HCT116 (cell line): ENCODE measurements at regions not wholly inside any gene's neighbourhood (a gene's known extent, or its start where the extent isn't known, plus 50 kb on each side); places are given as distances from the start of the nearest gene placed in this dataset.

ENCODE experiments used
- ATAC-seq: fragments of 200-7000 bp; cut with Tn5 transposase; 2 replicates; pipeline ENCODE4 v1.9.1; 2020; ENCODE audit warnings: mild to moderate bottlenecking, moderate library complexity
- BruUV-seq: library from RNA; stranded (reverse); fragments of 400-500 nt; replicated peaks from 2 replicates; lab custom pipeline; 2021; lab: Mats Ljungman, UMichigan
- CTCF ChIA-PET: fragments of 300-600 bp; sonication (Branson Sonifier 250); formaldehyde crosslinking; loops from one replicate; lab custom pipeline; 2021; ENCODE audit warnings: antibody characterized with exemption; lab: Charles Lee
- POLR2A ChIA-PET: fragments of 300-600, 350-600 bp; sonication (Branson Sonifier 250); formaldehyde crosslinking; loops from one replicate; lab custom pipeline; 2021; ENCODE audit warnings: antibody characterized with exemption; lab: Charles Lee
- RAD21 ChIA-PET, 2 experiments: fragments of 300-600 bp; sonication (Branson Sonifier 250); formaldehyde crosslinking; loops; one replicate each; lab custom pipeline; 2023; ENCODE audit warnings: low total read pairs in 2 of 2; ENCODE audit not compliant: uncharacterized antibody in 2 of 2, unreplicated experiment in 2 of 2, low non-redundant PET in 1 of 2; lab: Charles Lee
- DNase-seq: peaks from one replicate; pipeline ENCODE4 v3.0.0-alpha.2; 2010; ENCODE audit warnings: low read depth, low spot score
- H2AFZ ChIP-seq: fragments of 200-600 bp; shearing (Covaris generic), sonication (generic); 2 replicates; pipeline ENCODE4 v1.6.1; 2017; ENCODE audit warnings: low read depth, mixed run types, mixed read lengths, antibody characterized with exemption, low read length; ENCODE audit not compliant: poor library complexity, severe bottlenecking
- H3K27ac ChIP-seq: 2 replicates; pipeline ENCODE4 v1.5.1; 2012; ENCODE audit warnings: low read depth, low read length
- H3K27me3 ChIP-seq: fragments of 200-600 bp; sonication (generic); 2 replicates; pipeline ENCODE4 v1.6.1; 2016; ENCODE audit warnings: mixed run types, low read length, mixed read lengths; ENCODE audit not compliant: insufficient read depth
- H3K36me3 ChIP-seq, 2 experiments: fragments of 200-500 bp in 1 of 2; fragments of 200-600 bp in 1 of 2; sonication (Bioruptor generic) in 1 of 2; sonication (generic) in 1 of 2; 2 replicates each; pipeline versions ENCODE4 v1.5.1 to v1.6.1; 2014 to 2016; ENCODE audit warnings: low read length in 2 of 2, inconsistent platforms in 1 of 2, mixed read lengths in 1 of 2, mixed run types in 1 of 2; ENCODE audit not compliant: insufficient read depth in 2 of 2, control insufficient read depth in 1 of 2
- H3K4me1 ChIP-seq, 2 experiments: fragments of 200-600 bp in 1 of 2; sonication (generic) in 1 of 2; 2 replicates each; pipeline versions ENCODE4 v1.5.1 to v1.6.1; 2012 to 2017; ENCODE audit warnings: low read length in 2 of 2, inconsistent platforms in 1 of 2, mild to moderate bottlenecking in 1 of 2, mixed read lengths in 1 of 2, mixed run types in 1 of 2, moderate library complexity in 1 of 2; ENCODE audit not compliant: insufficient read depth in 2 of 2, control insufficient read depth in 1 of 2
- H3K4me2 ChIP-seq: fragments of 200-600 bp; sonication (generic); 2 replicates; pipeline ENCODE4 v1.6.1; 2017; ENCODE audit warnings: mixed run types, low read length, mixed read lengths
- H3K4me3 ChIP-seq, 2 experiments: fragments of 200-600 bp in 1 of 2; sonication (generic) in 1 of 2; replicated peaks in 1 of 2; 2 replicates each; pipeline ENCODE4 v1.5.1; 2011 to 2016; ENCODE audit warnings: low read length in 2 of 2, control low read depth in 1 of 2, low read depth in 1 of 2, mild to moderate bottlenecking in 1 of 2, mixed read lengths in 1 of 2, mixed run types in 1 of 2
- H3K79me2 ChIP-seq: fragments of 200-600 bp; sonication (generic); 2 replicates; pipeline ENCODE4 v1.6.1; 2017; ENCODE audit warnings: mild to moderate bottlenecking, mixed run types, low read length, moderate library complexity, mixed read lengths; ENCODE audit not compliant: insufficient read depth
- H3K9ac ChIP-seq: fragments of 200-600 bp; sonication (generic); 2 replicates; pipeline ENCODE4 v1.6.1; 2016; ENCODE audit warnings: low read length, mixed read lengths
- H3K9me2 ChIP-seq: fragments of 200-600 bp; sonication (generic), shearing (Covaris generic); 2 replicates; pipeline ENCODE4 v1.6.1; 2017; ENCODE audit warnings: mixed run types, mild to moderate bottlenecking, moderate library complexity; ENCODE audit not compliant: insufficient read depth
- H3K9me3 ChIP-seq, 2 experiments: fragments of 200-500 bp in 1 of 2; fragments of 200-600 bp in 1 of 2; sonication (Bioruptor generic) in 1 of 2; sonication (generic) in 1 of 2; 2 replicates each; pipeline ENCODE4 v1.6.1; 2014 to 2017; ENCODE audit warnings: low read length in 2 of 2, mixed read lengths in 2 of 2, inconsistent platforms in 1 of 2, low read depth in 1 of 2, mild to moderate bottlenecking in 1 of 2, mixed run types in 1 of 2, moderate library complexity in 1 of 2; ENCODE audit not compliant: control insufficient read depth in 1 of 2, insufficient read depth in 1 of 2
- H4K20me1 ChIP-seq: fragments of 200-600 bp; sonication (generic), shearing (Covaris generic); 2 replicates; pipeline ENCODE4 v1.6.1; 2017; ENCODE audit warnings: mixed run types, mild to moderate bottlenecking, moderate library complexity; ENCODE audit not compliant: insufficient read depth
- CBX3 ChIP-seq: IDR thresholded peaks from 2 replicates; pipeline ENCODE4 v1.6.1; 2012; ENCODE audit warnings: low read depth
- CEBPB ChIP-seq: IDR thresholded peaks from 2 replicates; pipeline ENCODE4 v1.6.1; 2012; ENCODE audit warnings: low read depth
- EGR1 ChIP-seq: IDR thresholded peaks from 2 replicates; pipeline ENCODE4 v1.6.1; 2012; ENCODE audit warnings: low read depth
- ELF1 ChIP-seq: IDR thresholded peaks from 2 replicates; pipeline ENCODE4 v1.6.1; 2012; ENCODE audit warnings: low read depth, borderline replicate concordance
- EZH2 ChIP-seq: fragments of 200-600 bp; sonication (generic); IDR thresholded peaks from 2 replicates; pipeline ENCODE4 v1.6.1; 2017; ENCODE audit warnings: antibody characterized with exemption, mixed run types
- EZH2phosphoT487 ChIP-seq: fragments of 200-600 bp; IDR thresholded peaks from 2 replicates; pipeline ENCODE4 v1.6.1; 2018; ENCODE audit warnings: antibody characterized with exemption, borderline replicate concordance
- FOSL1 ChIP-seq: IDR thresholded peaks from 2 replicates; pipeline ENCODE4 v1.6.1; 2012; ENCODE audit warnings: low read depth
- JUND ChIP-seq: IDR thresholded peaks from 2 replicates; pipeline ENCODE4 v1.6.1; 2012
- RAD21 ChIP-seq: IDR thresholded peaks from 2 replicates; pipeline ENCODE4 v1.6.1; 2012; ENCODE audit warnings: low read depth, mild to moderate bottlenecking
- SP1 ChIP-seq: IDR thresholded peaks from 2 replicates; pipeline ENCODE4 v1.6.1; 2012; ENCODE audit warnings: low read depth
- SRF ChIP-seq: IDR thresholded peaks from 2 replicates; pipeline ENCODE4 v1.6.1; 2012; ENCODE audit warnings: low read depth
- YY1 ChIP-seq: IDR thresholded peaks from 2 replicates; pipeline ENCODE4 v1.6.1; 2011; ENCODE audit warnings: low read length, low read depth, moderate library complexity, mild to moderate bottlenecking; ENCODE audit not compliant: insufficient replicate concordance; ENCODE audit errors: extremely low read depth
- ZFX ChIP-seq: fragments of 450-650 bp; IDR thresholded peaks from 2 replicates; pipeline ENCODE4 v1.6.1; 2017
- ZNF274 ChIP-seq: fragments of 200-500 bp; sonication (Bioruptor generic); IDR thresholded peaks from 2 replicates; pipeline ENCODE4 v1.6.1; 2014; ENCODE audit warnings: mild to moderate bottlenecking, low read depth, low read length, inconsistent platforms
- intact Hi-C: fragments of 100-400 bp; cut with micrococcal nuclease; formaldehyde crosslinking; loops from 2 replicates; pipeline ENCODE4 v1.10.0; 2022
- TF ChIP-seq, protein P1 (sequence below): IDR thresholded peaks from 2 replicates; pipeline ENCODE4 v1.6.1; 2012
- TF ChIP-seq, protein P2 (sequence below): IDR thresholded peaks from 2 replicates; pipeline ENCODE4 v1.6.1; 2012; ENCODE audit warnings: low read depth
- TF ChIP-seq, protein P3 (sequence below): IDR thresholded peaks from 2 replicates; pipeline ENCODE4 v1.6.1; 2011; ENCODE audit warnings: mild to moderate bottlenecking, low read length, moderate library complexity; ENCODE audit not compliant: insufficient replicate concordance; ENCODE audit errors: extremely low read depth
- TF ChIP-seq, protein P4 (sequence below): IDR thresholded peaks from 2 replicates; pipeline ENCODE4 v1.6.1; 2012

DNA sequence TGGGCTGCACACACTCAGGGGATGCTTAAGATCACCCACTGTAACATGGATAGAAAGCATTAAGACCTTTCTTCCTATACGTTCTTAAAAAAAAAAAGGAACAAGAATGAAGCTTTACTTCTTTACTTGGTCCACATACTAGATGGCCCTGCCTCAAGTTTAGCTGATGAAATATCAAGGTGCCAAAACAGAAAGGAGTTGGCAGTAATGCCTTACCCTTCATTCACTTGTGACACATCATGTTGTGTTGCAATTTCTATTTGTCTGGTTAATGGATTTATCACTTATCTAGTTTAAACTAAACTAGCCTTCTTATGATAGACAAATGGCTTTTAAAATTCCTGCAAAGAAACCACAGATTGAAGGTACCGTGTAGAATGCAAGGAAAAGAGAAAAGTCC is 720.3 kb downstream of the CCSER2 start:
- ATAC-seq (no peak), DNase-seq (no peak)
- Histone ChIP-seq H3K79me2 (no peaks in the 10 kb centered on the region), H3K9me2 (no peaks in the 10 kb centered on the region), H3K9ac (no peak overlapping the region), H3K27me3 (no peaks in the 10 kb centered on the region), H3K4me2 (no peak overlapping the region), H3K4me3 (no peak overlapping the region), H3K4me1 (no peaks in the 10 kb centered on the region), H3K36me3 (no peaks in the 10 kb centered on the region), H3K9me3 (no peaks in the 10 kb centered on the region), H2AFZ (no peak overlapping the region), H3K27ac (no peak overlapping the region), H4K20me1 (no peaks in the 10 kb centered on the region; the same call in 1 of the 2 replicates)
- TF ChIP-seq RAD21, result no peak
- no peak for TF ChIP-seq ELF1
- no peak for TF ChIP-seq ZFX
- BruUV-seq, result no TSS peak
- RAD21 ChIA-PET, result no interaction called here
- CTCF ChIA-PET, result no interaction called here
- intact Hi-C loops, result no loop called here
- POLR2A ChIA-PET, result no interaction called here

DNA sequence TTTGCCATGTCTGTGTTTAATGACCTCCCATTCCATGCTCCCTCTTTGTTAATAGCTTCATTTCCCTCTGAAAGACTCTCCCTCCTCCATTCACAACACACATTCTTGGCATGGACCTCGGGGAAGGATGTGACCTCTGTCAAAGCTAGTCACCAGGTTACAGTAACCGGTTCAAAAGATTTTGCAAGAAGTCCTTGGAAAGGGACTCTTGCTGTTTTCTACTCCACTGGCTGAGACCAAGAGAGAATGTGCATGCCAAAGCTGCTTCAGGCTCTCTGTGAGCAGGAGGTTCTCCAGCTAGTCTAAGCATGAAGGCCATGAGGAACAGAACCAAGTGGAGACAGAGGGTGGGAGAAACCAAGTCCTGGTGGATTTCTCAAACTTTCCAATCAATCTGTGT is 732.6 kb downstream of the CCSER2 start:
- H3K9me3 ChIP-seq, result no peaks in the 10 kb centered on the region
- POLR2A ChIA-PET, result no interaction called here
- H4K20me1 ChIP-seq, result no peaks in the 10 kb centered on the region
- RAD21 ChIA-PET, result no interaction called here
- H3K27me3 ChIP-seq, result no peaks in the 10 kb centered on the region
- H3K27ac ChIP-seq, result no peak overlapping the region
- no peaks in the 10 kb centered on the region for H3K9me2 ChIP-seq
- no peaks in the 10 kb centered on the region for H3K4me1 ChIP-seq
- H2AFZ ChIP-seq, result no peak overlapping the region
- intact Hi-C loops, result no loop called here
- H3K79me2 ChIP-seq, result no peaks in the 10 kb centered on the region
- H3K36me3 ChIP-seq, result no peaks in the 10 kb centered on the region
- CTCF ChIA-PET, result no interaction called here
- no TSS peak for BruUV-seq
- H3K4me2 ChIP-seq, result no peak overlapping the region
- DNase-seq (no peak), ATAC-seq (no peak)
- no peak overlapping the region for H3K9ac ChIP-seq
- no peak overlapping the region for H3K4me3 ChIP-seq
- no peak for TF ChIP-seq FOSL1
- TF ChIP-seq, protein P1, sequence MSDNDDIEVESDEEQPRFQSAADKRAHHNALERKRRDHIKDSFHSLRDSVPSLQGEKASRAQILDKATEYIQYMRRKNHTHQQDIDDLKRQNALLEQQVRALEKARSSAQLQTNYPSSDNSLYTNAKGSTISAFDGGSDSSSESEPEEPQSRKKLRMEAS, result no peak
- no peak for TF ChIP-seq CEBPB
- TF ChIP-seq SRF, result no peak
- TF ChIP-seq, protein P2, sequence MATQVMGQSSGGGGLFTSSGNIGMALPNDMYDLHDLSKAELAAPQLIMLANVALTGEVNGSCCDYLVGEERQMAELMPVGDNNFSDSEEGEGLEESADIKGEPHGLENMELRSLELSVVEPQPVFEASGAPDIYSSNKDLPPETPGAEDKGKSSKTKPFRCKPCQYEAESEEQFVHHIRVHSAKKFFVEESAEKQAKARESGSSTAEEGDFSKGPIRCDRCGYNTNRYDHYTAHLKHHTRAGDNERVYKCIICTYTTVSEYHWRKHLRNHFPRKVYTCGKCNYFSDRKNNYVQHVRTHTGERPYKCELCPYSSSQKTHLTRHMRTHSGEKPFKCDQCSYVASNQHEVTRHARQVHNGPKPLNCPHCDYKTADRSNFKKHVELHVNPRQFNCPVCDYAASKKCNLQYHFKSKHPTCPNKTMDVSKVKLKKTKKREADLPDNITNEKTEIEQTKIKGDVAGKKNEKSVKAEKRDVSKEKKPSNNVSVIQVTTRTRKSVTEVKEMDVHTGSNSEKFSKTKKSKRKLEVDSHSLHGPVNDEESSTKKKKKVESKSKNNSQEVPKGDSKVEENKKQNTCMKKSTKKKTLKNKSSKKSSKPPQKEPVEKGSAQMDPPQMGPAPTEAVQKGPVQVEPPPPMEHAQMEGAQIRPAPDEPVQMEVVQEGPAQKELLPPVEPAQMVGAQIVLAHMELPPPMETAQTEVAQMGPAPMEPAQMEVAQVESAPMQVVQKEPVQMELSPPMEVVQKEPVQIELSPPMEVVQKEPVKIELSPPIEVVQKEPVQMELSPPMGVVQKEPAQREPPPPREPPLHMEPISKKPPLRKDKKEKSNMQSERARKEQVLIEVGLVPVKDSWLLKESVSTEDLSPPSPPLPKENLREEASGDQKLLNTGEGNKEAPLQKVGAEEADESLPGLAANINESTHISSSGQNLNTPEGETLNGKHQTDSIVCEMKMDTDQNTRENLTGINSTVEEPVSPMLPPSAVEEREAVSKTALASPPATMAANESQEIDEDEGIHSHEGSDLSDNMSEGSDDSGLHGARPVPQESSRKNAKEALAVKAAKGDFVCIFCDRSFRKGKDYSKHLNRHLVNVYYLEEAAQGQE, result no peak
- no peak for TF ChIP-seq ZNF274
- no peak for TF ChIP-seq CBX3
- no peak for TF ChIP-seq JUND
- TF ChIP-seq SP1, result no peak
- no peak for TF ChIP-seq EZH2
- TF ChIP-seq YY1, result no peak
- TF ChIP-seq EZH2phosphoT487, result no peak
- TF ChIP-seq, protein P3, sequence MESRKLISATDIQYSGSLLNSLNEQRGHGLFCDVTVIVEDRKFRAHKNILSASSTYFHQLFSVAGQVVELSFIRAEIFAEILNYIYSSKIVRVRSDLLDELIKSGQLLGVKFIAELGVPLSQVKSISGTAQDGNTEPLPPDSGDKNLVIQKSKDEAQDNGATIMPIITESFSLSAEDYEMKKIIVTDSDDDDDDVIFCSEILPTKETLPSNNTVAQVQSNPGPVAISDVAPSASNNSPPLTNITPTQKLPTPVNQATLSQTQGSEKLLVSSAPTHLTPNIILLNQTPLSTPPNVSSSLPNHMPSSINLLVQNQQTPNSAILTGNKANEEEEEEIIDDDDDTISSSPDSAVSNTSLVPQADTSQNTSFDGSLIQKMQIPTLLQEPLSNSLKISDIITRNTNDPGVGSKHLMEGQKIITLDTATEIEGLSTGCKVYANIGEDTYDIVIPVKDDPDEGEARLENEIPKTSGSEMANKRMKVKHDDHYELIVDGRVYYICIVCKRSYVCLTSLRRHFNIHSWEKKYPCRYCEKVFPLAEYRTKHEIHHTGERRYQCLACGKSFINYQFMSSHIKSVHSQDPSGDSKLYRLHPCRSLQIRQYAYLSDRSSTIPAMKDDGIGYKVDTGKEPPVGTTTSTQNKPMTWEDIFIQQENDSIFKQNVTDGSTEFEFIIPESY, result no peak
- TF ChIP-seq, protein P4, sequence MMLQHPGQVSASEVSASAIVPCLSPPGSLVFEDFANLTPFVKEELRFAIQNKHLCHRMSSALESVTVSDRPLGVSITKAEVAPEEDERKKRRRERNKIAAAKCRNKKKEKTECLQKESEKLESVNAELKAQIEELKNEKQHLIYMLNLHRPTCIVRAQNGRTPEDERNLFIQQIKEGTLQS, result no peak
- no peak for TF ChIP-seq ELF1
- TF ChIP-seq ZFX, result no peak
- no peak for TF ChIP-seq EGR1
